Left colon (tissue), 2 donors: ENCODE measurements at regions not wholly inside any gene's neighbourhood (a gene's known extent, or its start where the extent isn't known, plus 50 kb on each side); places are given as distances from the start of the nearest gene placed in this dataset.
"Not testable (repeated sequence)": the region's sequence is repeated elsewhere in the genome, so short reads cannot be mapped to it uniquely, and the experiment has no call there.

Experiments used
- ATAC-seq: fragments of 200-7000 bp; cut with Tn5 transposase; one replicate; pipeline ENCODE4 v1.9.1; 2020; ENCODE audit warnings: mild to moderate bottlenecking, moderate library complexity
- DNase-seq, 2 donors: peaks; one replicate each; pipeline ENCODE4 v3.0.0-alpha.2; 2020
- intact Hi-C, 2 donors: fragments of 100-400 bp; cut with DNase I in 1 of 2; cut with micrococcal nuclease in 1 of 2; formaldehyde crosslinking; loops; one replicate each; pipeline versions ENCODE4 v1.11.2 to v1.14.0; 2022; cut with DNase I, micrococcal nuclease
- donor health status: DM: no; HTN: no; CAD: no.
- donor health status: DM: yes; HTN: yes; CAD: no.

DNA sequence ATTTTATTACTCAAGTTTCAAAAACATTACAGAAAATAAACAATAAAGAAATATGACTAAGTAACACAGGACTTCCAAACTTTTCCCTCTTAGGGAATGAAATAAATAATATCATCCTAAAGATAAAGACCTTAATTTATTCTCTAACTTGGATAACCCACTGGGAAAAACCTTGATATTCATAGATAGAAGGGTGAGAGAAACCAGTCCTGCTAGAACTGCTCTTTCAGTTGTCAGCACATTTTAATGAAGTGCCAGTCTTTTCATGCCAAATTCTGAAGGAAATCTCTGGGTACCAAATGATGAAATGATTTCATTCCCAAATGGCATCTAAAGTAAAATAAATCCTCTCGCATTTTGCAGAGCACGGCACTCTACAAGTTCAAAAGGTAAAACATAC is 114.5 kb upstream of the SMIM30 start:
- DNase-seq (no peak), ATAC-seq (no peak)
- intact Hi-C loops = no loop called here

DNA sequence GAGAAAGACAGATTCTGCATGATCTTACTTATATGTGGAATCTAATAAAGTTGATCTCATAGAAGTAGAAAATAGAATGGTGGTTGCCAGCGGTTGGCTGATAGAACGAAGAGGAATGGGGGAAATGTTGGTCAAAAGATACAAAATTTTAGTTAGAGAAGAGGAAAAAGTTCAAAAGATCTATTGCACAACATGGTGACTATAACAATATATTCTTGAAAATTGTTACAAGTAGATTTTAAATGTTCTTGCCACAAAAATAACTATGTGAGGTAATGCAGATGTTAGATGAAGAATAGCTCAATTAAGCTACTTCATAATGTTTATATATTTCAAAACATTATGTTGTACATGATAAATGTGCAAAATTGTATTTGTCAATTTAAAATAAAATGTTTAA is 112.3 kb upstream of the SMIM30 start:
- DNase-seq = no peak
- intact Hi-C loops = no loop called here
- ATAC-seq = no peak

DNA sequence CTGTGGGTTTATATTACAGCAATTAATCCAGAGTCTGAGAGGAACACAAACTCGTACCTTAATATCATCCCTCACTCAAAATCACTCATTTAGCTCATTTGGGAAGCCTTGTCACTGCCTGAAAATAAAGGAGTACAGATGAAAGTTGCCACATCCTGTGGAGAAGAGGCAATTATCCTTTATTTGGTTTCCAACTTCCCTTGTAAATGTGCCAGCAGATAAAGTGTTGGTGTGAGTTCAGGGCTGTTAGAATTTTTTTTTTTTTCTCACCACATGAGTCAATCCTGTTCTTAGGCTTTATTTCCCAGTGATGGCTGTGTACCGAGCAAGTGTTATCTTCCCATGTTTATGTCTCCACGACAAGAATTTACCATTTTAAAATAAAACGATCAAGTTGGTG is 99.0 kb upstream of the SMIM30 start:
- no peak for ATAC-seq
- intact Hi-C loops = no loop called here
- no peak for DNase-seq

DNA sequence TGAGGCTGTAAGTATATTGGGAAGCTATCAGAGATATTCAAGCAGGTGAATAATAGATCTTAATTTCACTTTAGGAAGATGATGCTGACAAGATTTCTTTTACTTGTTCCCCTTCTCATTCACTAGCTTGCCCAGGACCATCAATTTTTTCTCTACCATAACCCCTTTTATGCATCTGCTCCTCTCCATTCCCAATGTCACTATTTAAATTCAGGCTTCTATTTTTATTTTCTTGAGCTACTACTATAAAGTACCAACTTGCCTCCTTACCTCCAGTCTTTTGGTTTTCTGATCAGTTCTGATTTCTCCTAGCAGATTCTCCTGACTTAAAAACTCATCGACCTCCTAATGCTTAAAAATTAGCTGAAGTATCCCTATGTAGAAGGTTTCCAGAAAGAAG is 97.7 kb upstream of the SMIM30 start:
- ATAC-seq = no peak
- no peak for DNase-seq

DNA sequence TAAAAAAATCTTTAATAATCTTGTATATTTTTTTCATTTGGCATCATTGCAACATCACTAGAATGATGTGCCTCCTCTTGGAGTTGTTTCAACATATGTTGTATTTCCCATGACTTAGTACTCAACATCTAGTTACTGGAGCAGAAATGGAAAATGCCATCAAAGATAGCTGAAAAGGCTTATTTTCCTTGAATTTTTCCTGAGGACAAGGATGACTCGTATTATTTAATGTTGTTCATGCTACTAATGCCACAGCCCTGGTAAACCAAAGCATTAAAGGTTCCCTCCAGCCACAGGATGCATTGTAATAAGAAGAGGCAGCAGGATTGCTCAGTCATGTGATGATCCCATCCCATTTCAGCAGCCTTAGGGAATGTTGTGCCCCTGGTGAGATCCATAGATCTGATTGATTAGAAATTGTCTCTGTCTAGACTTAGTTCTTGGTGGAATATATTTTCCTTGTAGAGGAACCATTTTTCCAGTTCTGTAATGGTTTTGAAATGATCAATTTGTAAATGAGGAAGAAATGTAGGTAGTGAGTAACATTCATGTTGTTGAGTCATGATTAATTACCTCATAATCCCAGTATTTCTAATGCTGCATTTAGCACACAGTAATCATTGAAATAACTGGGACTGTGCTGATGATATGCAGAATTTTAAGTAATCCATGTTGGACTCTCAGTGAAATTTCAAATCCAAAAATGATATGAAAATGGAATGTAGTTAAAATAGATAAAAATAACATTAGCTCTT is 91.3 kb upstream of the SMIM30 start:
- DNase-seq = no peak
- intact Hi-C loops = no loop called here
- no peak for ATAC-seq

More for the DNA sequence above, 97.7 kb upstream of the SMIM30 start:
- intact Hi-C loops = no loop called here

DNA sequence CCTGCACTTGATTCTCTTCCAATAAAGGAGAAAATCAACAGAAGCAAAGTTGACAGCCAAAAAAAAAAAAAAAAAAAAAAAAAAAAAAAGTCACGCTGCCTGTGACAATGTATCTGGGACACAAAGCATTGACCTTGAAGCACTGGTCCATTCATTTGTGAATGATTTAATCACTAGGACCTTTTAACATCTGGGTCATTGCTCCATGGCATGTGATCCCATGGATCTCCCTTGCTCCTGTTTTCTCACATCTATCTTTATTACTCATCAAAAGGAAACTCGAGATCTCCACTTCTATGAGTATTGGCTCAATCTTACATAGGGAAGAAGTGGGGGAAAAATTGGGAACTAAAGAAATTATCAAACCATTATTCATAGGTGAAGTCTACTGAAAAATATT is 89.6 kb upstream of the SMIM30 start:
- no peak for ATAC-seq
- DNase-seq = no peak
- intact Hi-C loops = no loop called here

DNA sequence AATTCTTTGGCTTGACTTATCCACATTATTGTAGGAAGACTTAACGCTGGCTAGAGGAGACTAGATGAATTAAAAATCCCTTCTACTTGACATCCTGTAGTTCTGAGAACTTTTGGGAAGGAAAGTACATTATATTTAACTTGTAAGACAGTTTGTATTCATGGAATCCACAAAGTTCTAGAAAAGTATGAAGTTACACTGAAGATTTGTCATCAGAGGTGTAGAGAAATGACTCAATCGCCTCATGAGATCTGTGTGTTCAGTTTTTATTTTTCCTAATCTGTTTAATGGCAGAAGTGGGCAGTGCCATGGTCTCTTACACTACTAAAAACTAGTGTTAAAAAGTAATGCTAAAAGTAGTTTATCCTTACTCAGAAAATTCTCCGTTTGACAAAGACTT is 89.1 kb upstream of the SMIM30 start:
- DNase-seq (no peak), ATAC-seq (no peak)
- intact Hi-C loops = no loop called here

DNA sequence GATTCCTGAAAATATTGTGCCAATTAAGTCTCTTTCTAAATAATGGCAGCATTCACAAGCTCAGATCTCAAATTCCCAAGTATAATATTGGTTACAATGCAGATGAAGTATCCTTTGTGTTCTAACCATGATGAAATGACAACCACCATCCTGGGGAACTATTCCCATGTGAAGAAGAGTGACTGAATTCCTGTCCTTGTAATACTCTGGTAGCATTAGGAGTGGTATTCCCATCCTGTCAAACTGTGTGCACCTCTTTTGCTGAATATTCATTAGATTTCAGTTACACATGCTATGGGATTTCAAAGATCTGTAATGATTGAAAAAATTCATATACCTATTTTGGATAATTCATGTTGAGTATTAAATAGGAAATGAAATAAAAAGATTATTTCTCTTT is 86.1 kb upstream of the SMIM30 start:
- intact Hi-C loops = no loop called here
- no peak for ATAC-seq
- DNase-seq = no peak

DNA sequence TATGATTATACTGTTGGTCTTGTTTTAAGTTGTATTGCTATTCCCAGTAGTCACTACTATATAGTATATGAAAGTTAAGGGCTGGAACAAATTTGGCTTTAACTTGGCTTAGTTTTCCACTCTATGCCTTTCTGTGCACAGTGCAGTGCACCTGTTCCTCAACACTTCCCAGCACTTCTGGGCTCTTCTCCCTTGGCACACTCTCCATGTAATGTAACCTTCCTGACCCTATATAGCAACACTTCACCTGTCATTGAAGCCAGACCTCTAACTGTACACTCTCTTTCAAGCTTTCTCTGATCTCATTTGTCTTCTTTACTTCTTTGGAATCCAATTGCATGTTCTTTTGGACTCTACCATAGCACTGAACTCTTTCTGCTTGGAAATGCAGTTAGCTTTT is 83.9 kb upstream of the SMIM30 start:
- DNase-seq (no peak), ATAC-seq (no peak)
- intact Hi-C loops = no loop called here

DNA sequence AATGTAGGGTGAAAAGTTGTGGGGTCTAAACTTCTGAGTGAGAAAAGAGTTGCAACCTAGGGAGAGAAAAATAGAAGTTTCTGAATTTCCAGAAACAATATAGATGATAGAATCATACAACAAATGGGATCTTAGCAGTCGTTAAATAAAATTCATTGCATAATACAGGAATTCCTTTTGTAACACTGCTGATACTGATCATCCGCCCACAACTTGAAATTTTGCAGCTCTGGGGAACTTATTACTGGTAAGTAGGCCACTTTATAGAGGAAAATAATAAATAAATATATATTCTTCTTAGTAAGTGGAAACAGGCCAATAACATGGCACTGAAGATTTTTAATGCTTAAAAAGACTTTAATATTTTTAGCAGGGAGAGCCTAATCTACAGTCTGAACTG is 81.9 kb upstream of the SMIM30 start:
- DNase-seq (no peak), ATAC-seq (no peak)
- intact Hi-C loops = no loop called here

DNA sequence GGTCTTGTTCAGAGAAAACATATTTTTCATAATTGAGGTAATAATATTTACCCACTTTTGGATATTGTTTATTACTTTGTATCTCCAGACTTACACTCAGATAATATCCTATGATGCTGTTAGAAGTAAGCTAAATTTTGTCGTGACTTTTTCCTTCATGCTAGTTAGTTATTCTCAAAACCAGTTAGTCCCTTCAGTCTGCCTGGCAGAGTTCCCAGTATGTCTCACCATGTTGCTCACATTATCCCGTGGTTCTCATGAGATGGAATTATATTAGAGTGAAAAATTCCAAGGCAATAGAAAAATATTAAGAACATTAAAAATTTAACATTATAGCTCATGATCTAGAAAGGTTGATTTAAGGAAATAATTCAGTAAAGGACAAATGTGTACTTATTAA is 81.5 kb upstream of the SMIM30 start:
- intact Hi-C loops = no loop called here
- ATAC-seq = no peak
- no peak for DNase-seq

DNA sequence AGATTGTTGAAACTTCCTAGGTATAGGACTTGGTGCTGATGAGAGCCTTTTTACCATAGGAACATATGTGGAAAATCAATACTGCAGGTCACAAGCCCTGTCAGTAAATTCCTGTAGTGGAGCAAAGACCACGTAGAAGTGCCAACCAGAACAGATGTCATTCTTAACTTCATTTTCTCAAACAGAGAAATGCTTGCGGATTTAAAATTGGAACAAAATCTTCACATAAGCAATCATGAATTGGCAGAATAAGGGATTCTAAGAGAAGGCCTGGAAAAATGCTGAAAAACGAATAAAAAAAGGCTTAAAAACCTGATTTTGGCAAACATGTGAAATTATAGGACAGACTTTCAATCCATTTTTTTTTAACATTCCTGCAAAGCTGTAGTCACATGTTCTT is 80.8 kb upstream of the SMIM30 start:
- DNase-seq (no peak), ATAC-seq (no peak)
- intact Hi-C loops = no loop called here

DNA sequence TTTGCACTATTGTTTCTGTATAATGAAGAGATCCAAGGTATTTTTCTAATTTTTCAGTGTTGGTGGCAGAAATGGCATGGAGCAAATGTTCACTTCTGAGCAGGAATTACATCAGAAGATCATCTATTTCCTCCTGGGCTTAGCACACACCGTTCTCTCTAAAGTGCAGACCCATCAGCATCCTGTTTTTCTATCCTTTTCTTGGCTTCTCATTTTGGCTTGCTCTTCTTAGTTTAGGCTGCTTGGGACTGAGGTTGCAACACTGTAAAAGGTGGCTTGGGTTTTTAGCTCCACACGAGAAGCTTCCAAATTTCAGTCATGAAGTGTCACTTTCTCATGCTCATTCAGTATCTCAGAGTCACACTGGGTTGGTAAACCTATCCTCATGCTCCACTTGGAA is 79.9 kb upstream of the SMIM30 start:
- intact Hi-C loops = no loop called here
- DNase-seq (no peak), ATAC-seq (no peak)

DNA sequence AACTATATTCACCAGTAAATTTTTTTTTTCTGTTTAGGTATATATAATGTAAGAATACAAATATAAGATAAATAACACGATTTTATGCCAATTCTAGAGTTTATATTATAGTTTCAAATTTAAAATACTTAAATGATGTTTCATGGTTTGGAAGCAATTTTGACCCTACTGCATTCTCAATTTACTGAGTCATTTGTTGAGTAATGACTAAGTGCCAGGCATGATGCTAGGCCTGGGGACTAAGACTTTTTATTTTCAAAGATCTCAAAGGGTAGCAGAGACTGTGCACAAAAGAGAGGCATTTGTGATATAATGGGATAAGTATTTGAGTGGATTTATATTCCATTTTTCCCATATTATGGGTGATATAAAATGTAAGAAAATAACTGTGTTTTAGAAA is 78.9 kb upstream of the SMIM30 start:
- intact Hi-C loops = no loop called here
- ATAC-seq = no peak
- no peak for DNase-seq

DNA sequence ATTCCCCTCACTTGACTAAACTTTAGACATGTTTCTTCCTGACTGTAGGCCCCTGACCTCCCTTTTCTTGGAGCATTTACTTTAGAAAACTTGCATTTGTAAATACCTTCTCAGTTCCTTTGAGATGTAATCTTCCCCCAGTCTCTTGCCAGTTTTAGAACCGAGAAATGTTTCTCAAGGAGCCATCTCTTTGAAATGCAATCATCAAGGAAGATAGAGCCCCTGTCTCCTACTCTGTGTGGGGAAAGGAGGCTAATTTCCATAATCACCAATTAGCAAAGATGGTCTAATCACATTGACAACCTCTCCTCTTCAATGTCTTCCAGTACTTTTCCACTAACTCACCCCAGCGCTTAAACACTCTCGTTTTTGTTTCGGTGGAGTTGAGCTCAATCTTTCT is 70.0 kb upstream of the SMIM30 start:
- intact Hi-C loops = no loop called here
- no peak for ATAC-seq
- no peak for DNase-seq

DNA sequence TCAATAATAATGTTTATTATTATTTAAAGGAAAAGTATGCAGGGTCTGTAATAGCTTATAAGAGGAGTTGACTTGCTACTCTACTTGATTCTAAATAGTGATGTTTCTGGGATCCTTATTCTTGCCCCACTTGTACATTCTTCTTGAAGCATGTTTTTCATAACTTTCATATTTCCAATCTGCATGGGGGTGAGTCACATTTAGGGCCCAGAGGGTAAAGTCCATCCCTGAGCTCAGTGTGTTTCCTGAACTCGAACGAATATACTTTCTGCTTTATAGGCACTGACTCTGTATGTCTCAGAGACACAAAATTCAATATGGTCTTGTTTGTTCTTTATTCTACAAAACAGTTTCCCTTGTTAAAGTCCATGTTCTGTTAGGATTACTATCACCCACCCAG is 61.0 kb upstream of the SMIM30 start:
- DNase-seq = no peak
- peak; percentile 87 for ATAC-seq
- intact Hi-C loops = no loop called here

DNA sequence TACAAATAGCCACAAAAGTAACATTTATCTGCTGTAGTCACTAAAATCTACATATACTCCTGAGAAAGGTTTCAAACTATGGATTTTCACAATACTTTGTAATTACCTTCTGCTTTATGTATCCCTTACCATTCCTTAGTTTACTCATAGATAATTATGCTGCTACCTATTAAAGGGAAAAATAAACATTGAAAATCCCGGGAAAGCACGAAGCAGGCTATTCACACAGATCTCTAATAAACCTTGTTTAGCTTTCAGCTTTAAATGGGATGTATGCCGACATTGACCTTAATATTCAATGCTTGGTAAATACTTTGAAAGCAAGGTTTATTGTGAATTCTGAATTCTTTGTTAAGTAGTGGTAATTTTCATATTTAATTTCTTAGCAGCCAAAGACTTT is 58.5 kb upstream of the SMIM30 start:
- DNase-seq = no peak
- ATAC-seq = no peak
- intact Hi-C loops = no loop called here

DNA sequence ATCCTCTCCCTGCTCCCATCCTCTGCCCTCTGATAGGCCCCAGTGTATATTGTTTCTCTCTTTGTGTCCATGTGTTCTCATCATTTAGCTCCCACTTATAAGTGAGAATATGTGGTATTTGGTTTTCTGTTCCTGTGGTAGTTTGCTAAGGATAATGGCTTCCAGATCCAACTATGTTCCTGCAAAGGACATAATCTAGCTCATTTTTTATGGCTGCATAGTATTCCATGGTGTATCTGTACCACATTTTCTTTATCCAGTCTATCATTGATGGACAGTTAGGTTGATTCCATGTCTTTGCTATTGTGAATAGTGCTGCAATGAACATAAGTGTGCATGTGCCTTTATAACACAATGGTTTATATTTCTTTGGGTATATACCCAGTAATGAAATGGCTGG is 57.8 kb upstream of the SMIM30 start:
- ATAC-seq, intact Hi-C loops, DNase-seq: not testable (repeated sequence)

DNA sequence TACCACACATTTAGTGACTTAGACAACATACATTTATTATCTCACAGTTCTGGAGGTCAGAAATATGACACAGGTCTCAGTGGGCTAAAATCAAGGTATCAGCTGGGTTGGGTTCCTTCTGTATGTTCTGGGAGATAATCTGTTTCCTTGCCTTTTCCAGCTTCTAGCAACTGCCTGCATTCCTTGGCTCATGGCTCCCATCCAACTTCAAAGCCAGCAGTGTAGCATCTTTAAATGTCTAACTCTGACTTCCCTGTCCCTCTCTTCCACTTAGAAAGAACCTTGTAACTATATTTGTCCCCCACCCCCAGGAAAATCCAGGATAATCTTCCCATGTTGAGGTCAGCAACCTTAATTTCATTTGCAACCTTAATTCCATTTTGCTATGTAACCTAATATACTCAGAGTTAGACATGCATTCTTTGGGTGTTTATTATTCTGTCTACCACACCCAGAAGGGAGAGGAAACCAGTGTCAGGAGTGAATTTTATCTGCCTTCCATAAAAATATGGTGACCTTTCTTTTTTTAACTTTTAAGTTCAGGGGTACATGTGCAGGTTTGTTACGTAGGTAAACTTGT is 57.3 kb upstream of the SMIM30 start:
- DNase-seq = no peak
- ATAC-seq = no peak
- intact Hi-C loops = no loop called here

DNA sequence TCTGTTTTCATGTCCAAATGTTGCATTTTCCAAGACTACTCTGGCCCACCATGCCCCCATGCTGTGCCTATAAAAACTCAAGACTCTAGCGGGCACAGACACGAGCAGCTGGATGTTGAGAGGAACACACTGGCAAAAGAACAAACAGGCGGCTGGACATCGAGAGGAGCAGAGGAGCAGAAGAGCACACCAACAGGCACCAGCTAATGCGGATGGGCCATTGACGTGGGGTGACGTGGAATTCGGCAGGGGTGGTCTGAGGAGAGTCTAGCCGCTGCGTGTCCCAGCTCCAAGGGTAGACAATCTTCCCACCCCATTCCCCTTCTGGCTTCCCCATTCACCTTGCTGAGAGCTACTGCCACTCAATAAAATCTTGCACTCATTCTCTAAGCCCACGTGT is 54.4 kb upstream of the SMIM30 start:
- DNase-seq = no peak
- no peak for ATAC-seq
- intact Hi-C loops = no loop called here

DNA sequence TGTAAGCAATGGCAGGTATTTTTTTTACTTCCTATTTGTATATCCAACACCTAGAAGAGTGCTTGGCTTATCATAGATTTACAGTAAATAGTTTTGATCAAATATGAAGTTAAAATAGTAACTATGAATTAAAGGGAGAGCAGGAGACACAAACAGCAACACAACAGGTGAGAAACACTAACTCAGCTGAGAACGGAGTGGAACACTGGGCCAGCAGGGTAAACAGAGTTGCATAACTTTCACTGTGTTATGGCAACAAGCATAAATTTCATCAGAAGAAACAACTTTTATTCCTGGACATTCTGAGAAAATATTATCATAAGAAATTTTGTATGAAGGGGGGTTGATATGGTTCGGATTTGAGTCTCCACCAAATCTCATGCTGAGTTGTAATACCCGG is 52.2 kb upstream of the SMIM30 start:
- ATAC-seq = no peak
- DNase-seq = no peak

More for the DNA sequence above, 52.2 kb upstream of the SMIM30 start:
- intact Hi-C loops = no loop called here
